ENCODE measurements at regions not wholly inside any gene's neighbourhood (a gene's known extent, or its start where the extent isn't known, plus 50 kb on each side); places are given as distances from the start of the nearest gene placed in this dataset.
"Not testable (repeated sequence)": the region's sequence is repeated elsewhere in the genome, so short reads cannot be mapped to it uniquely, and the experiment has no call there.

- no peak for DNase-seq (ENCODE audit: low spot score)
These were observed 912.7 kb upstream of the LRFN5 start for GRCh38 chr14:40694023-40694422.

GRCh38 chr14:40691066-40691465 is 915.6 kb upstream of the LRFN5 start:
- DNase-seq (ENCODE audit: low spot score): no peak

- DNase-seq (ENCODE audit: low spot score): no peak
These were observed 920.9 kb upstream of the LRFN5 start for GRCh38 chr14:40685764-40686163.

- DNase-seq (ENCODE audit: low spot score): no peak
These were observed 922.3 kb upstream of the LRFN5 start for GRCh38 chr14:40684328-40684727.

- no peak for DNase-seq (ENCODE audit: low spot score)
These were observed 924.4 kb upstream of the LRFN5 start for GRCh38 chr14:40682131-40682913.

GRCh38 chr14:40679256-40679655 is 927.4 kb upstream of the LRFN5 start:
- no peak for DNase-seq (ENCODE audit: low spot score)

- DNase-seq (ENCODE audit: low spot score): not testable (repeated sequence)
These were observed 929.5 kb upstream of the LRFN5 start for GRCh38 chr14:40677206-40677605.

DNA sequence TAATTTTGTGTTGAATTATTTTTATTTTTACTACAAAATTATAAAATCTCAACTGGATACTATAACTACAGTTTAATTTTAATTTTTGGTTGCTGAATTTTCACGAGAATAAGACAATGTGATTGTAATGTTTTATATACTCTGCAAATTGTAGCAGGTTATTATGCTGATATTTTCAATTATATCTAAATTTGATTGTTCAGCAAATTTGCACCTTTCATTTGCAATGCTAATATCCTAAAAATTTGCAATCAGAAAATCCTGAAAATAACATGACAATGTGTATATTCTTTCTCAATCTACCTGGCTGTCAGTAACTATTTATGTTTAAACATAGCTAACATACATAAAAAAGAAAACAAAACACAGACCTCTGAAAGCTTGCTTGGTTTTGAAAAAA is 932.2 kb upstream of the LRFN5 start:
- no peak for DNase-seq (ENCODE audit: low spot score)

GRCh38 chr14:40656311-40656710 is 950.4 kb upstream of the LRFN5 start:
- no peak for DNase-seq (ENCODE audit: low spot score)

- no peak for DNase-seq (ENCODE audit: low spot score)
These were observed 954.5 kb upstream of the LRFN5 start for GRCh38 chr14:40652089-40652691.

DNA sequence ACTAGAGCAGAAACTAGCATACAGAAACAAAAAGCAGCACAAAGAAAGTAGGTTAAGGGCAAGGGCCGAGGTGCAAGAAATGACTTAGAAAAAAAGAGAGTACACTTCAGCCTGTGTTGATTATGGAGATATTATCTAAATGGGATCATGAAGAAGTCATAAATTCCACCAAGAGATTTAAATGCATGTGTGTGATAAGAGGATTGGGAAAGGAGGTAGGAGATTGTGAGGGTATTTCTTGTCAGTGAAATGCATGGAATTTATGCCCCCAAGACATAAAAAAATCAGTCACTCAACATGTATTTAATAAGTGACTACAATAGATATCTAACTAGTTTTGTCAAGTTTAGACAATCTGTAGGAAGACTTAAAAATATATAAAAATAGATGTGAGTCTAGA is 976.2 kb upstream of the LRFN5 start:
- DNase-seq (ENCODE audit: low spot score): no peak

DNA sequence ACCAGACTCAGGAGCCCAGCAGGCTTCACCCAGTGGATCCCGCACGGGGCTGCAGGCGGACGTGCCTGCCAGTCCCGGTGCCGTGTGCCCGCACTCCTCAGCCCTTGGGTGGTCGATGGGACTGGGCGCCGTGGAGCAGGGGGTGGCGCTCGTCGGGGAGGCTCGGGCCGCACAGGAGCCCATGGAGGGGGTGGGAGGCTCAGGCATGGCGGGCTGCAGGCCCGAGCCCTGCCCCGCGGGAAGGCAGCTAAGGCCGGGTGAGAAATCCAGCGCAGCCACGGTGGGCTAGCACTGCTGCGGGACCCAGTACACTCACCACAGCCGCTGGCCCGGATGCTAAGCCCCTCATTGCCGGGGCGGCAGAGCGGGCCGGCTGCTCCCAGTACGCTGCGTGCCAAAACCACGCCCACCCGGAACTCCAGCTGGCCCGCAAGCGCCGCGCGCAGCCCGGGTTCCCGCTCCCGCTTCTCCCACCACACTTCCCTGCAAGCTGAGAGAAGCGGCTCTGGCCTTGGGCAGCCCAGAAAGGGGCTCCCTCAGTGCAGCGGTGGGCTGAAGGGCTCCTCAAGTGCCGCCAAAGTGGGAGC is 977.0 kb upstream of the LRFN5 start:
- not testable (repeated sequence) for DNase-seq (ENCODE audit: low spot score)

GRCh38 chr14:40629144-40629543 is 977.5 kb upstream of the LRFN5 start:
- DNase-seq (ENCODE audit: low spot score): no peak

DNA sequence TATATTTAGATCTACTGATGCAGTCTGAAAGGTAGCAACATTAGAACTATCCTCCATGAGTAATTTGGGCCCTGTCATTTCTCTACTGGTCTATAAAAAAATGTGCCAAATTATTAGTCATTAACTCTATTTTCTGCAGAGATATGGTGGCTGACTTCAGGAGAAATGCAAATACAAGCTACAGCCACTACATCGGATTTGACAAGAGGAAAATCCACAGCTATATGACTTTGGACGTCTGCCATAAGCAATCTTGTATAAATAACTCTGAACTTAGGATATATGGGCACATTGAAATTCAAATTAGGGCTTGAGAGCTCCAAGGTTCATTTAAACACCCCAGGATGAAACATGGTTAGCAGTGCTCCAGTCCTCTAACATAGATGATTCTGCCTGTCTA is 983.0 kb upstream of the LRFN5 start:
- no peak for DNase-seq (ENCODE audit: low spot score)

GRCh38 chr14:40618225-40618898 is 988.3 kb upstream of the LRFN5 start:
- no peak for DNase-seq (ENCODE audit: low spot score)

- DNase-seq (ENCODE audit: low spot score): no peak
These were observed 990.1 kb upstream of the LRFN5 start for GRCh38 chr14:40616579-40616978.

DNA sequence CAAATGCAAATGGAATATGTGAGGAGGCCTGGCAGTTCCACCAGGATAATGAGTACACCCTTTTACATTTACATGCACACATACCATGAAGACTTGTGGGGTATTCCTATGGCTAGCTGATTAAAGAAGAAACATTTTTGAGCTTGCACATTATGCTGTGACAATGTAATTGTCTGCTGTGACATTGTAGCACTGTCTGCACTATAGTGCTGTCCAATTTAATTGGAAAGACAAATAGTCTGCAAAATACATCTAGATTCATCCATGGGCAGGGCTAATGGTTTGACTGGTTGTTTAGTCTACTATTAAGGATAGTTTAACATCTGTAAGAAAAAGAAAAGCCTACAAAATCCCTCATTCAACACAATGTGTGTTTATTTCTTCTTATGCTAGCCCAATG is 1005.6 kb upstream of the LRFN5 start:
- DNase-seq (ENCODE audit: low spot score): no peak

- DNase-seq (ENCODE audit: low spot score): no peak
These were observed 1007.0 kb upstream of the LRFN5 start for GRCh38 chr14:40599725-40600124.

- no peak for DNase-seq (ENCODE audit: low spot score)
These were observed 1025.4 kb upstream of the LRFN5 start for GRCh38 chr14:40581264-40581663.

DNA sequence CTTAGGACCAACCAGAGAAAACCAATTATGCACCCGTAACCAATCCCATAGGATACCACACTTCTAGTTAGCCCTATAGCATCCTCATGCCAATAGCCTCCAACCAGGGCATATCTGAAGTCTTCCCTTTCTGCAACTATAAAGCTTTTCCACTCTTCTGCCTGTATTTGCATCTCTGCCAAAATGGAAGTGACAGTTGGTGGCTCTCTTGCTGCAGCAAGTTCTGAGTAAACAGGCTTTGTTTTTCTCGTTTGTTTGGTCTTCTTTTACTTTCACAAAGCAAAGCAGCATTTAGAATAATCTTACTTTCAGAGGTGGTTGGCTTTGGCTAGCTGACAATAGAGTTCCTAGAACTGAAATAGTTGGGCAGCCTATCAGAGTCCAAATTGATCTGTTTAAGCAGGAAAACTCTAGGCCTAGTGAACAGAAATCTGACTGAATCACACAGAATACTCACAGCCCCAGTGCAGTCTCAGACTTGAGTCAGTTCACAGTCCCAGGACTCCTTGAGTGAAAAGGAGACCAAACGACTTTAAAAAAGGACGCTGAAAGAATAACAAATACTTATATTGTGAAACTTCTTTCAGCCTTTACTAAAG is 1029.7 kb upstream of the LRFN5 start:
- no peak for DNase-seq (ENCODE audit: low spot score)

DNA sequence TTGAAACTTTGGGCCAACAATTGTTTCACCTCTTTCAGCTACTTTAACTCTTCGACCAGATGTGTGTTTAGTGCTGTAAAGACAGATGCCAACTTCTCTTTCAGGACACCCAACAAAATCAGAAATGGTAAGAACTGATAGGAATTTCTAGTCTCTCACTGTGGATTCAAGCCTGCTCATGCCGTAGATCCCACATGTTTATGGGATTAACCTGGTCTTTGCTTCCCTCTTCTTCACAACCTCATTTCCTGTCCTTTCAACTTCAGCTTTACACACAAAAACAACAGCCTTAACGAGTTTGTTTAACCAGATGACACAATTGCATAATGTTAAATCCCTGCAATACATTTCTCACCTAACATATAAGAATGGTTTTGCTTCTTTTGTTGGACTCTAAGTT is 1031.9 kb upstream of the LRFN5 start:
- no peak for DNase-seq (ENCODE audit: low spot score)

DNA sequence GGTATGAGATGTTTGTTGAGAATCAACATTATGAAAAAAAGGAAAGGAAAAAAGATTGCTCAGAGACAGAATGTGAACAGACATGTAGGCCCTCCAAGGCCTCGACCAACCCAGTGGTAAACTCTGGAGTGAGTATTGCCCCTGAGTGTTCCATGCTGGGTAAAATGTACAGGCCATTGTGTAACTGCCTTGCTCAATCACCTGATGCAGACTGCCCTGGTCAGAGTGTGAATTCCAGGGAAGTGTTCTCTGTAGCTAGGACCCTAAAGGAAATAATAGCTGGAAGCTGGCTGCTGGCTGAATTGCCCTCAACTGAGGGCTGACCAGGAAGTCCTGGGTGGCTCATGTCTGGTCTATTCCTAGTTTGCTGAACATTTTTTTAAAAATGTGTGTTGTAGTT is 1081.4 kb upstream of the LRFN5 start:
- DNase-seq (ENCODE audit: low spot score): no peak

- DNase-seq (ENCODE audit: low spot score): no peak
These were observed 1083.6 kb upstream of the LRFN5 start for GRCh38 chr14:40523123-40523522.

Measured in D341Med (cell line).